Left colon (tissue), 2 donors: ENCODE measurements at regions not wholly inside any gene's neighbourhood (a gene's known extent, or its start where the extent isn't known, plus 50 kb on each side); places are given as distances from the start of the nearest gene placed in this dataset.

Experiments used
- ATAC-seq: fragments of 200-7000 bp; cut with Tn5 transposase; one replicate; pipeline ENCODE4 v1.9.1; 2020; ENCODE audit warnings: mild to moderate bottlenecking, moderate library complexity
- DNase-seq, 2 donors: peaks; one replicate each; pipeline ENCODE4 v3.0.0-alpha.2; 2020
- intact Hi-C, 2 donors: fragments of 100-400 bp; cut with DNase I in 1 of 2; cut with micrococcal nuclease in 1 of 2; formaldehyde crosslinking; loops; one replicate each; pipeline versions ENCODE4 v1.11.2 to v1.14.0; 2022; cut with DNase I, micrococcal nuclease
- donor health status: DM: no; HTN: no; CAD: no.
- donor health status: DM: yes; HTN: yes; CAD: no.

GRCh38 chr19:31709476-31709875 is 360.2 kb upstream of the TSHZ3 start:
- ATAC-seq (no peak), DNase-seq (no peak)
- intact Hi-C loops: no loop called here

- intact Hi-C loops: no loop called here
- DNase-seq (no peak), ATAC-seq (no peak)
Observed at GRCh38 chr19:31715249-31715945, 366.2 kb upstream of the TSHZ3 start.

- ATAC-seq (no peak), DNase-seq (no peak)
- intact Hi-C loops: no loop called here
Observed at GRCh38 chr19:31716826-31717225, 367.6 kb upstream of the TSHZ3 start.

- DNase-seq: no peak
Observed at GRCh38 chr19:31717269-31717923, 368.2 kb upstream of the TSHZ3 start.

GRCh38 chr19:31718032-31718431 is 368.8 kb upstream of the TSHZ3 start:
- no peak for DNase-seq
- ATAC-seq: no peak
- intact Hi-C loops: no loop called here

More at GRCh38 chr19:31717269-31717923, 368.2 kb upstream of the TSHZ3 start:
- intact Hi-C loops: no loop called here
- no peak for ATAC-seq

- ATAC-seq (no peak), DNase-seq (no peak)
- intact Hi-C loops: no loop called here
Observed at GRCh38 chr19:31718898-31719297, 369.7 kb upstream of the TSHZ3 start.

GRCh38 chr19:31723101-31723500 is 373.9 kb upstream of the TSHZ3 start:
- no peak for ATAC-seq
- no peak for DNase-seq
- intact Hi-C loops: no loop called here

- ATAC-seq: no peak
- intact Hi-C loops: no loop called here
Observed at GRCh38 chr19:31725051-31725450, 375.8 kb upstream of the TSHZ3 start.

GRCh38 chr19:31727536-31727935 is 378.3 kb upstream of the TSHZ3 start:
- ATAC-seq (no peak), DNase-seq (no peak)
- intact Hi-C loops: no loop called here

More at GRCh38 chr19:31725051-31725450, 375.8 kb upstream of the TSHZ3 start:
- DNase-seq: no peak

- intact Hi-C loops: no loop called here
- ATAC-seq (no peak), DNase-seq (no peak)
Observed at GRCh38 chr19:31730270-31730669, 381.0 kb upstream of the TSHZ3 start.

GRCh38 chr19:31733591-31733990 is 384.4 kb upstream of the TSHZ3 start:
- intact Hi-C loops: no loop called here
- DNase-seq: no peak
- no peak for ATAC-seq

- DNase-seq (no peak), ATAC-seq (no peak)
- intact Hi-C loops: no loop called here
Observed at GRCh38 chr19:31742249-31742648, 393.0 kb upstream of the TSHZ3 start.

- intact Hi-C loops: no loop called here
- no peak for ATAC-seq
- no peak for DNase-seq
Observed at GRCh38 chr19:31745731-31746130, 396.5 kb upstream of the TSHZ3 start.

- intact Hi-C loops: no loop called here
- no peak for ATAC-seq
- DNase-seq: no peak
Observed at GRCh38 chr19:31749231-31749630, 400.0 kb upstream of the TSHZ3 start.

GRCh38 chr19:31759359-31759758 is 410.1 kb upstream of the TSHZ3 start:
- intact Hi-C loops: no loop called here
- no peak for ATAC-seq

GRCh38 chr19:31761281-31761913 is 412.2 kb upstream of the TSHZ3 start:
- ATAC-seq: no peak
- intact Hi-C loops: no loop called here
- no peak for DNase-seq

More at GRCh38 chr19:31759359-31759758, 410.1 kb upstream of the TSHZ3 start:
- no peak for DNase-seq

GRCh38 chr19:31770223-31770622 is 421.0 kb upstream of the TSHZ3 start:
- DNase-seq (no peak), ATAC-seq (no peak)
- intact Hi-C loops: no loop called here

- no peak for ATAC-seq
- intact Hi-C loops: no loop called here
Observed at GRCh38 chr19:31772915-31773314, 423.7 kb upstream of the TSHZ3 start.

GRCh38 chr19:31781542-31781941 is 432.3 kb upstream of the TSHZ3 start:
- intact Hi-C loops: no loop called here
- DNase-seq: no peak
- no peak for ATAC-seq

More at GRCh38 chr19:31772915-31773314, 423.7 kb upstream of the TSHZ3 start:
- no peak for DNase-seq

GRCh38 chr19:31783592-31783991 is 434.4 kb upstream of the TSHZ3 start:
- no peak for ATAC-seq
- intact Hi-C loops: no loop called here

More at GRCh38 chr19:31783592-31783991, 434.4 kb upstream of the TSHZ3 start:
- no peak for DNase-seq
